ENCODE measurements at regions not wholly inside any gene's neighbourhood (a gene's known extent, or its start where the extent isn't known, plus 50 kb on each side); places are given as distances from the start of the nearest gene placed in this dataset.

DNA sequence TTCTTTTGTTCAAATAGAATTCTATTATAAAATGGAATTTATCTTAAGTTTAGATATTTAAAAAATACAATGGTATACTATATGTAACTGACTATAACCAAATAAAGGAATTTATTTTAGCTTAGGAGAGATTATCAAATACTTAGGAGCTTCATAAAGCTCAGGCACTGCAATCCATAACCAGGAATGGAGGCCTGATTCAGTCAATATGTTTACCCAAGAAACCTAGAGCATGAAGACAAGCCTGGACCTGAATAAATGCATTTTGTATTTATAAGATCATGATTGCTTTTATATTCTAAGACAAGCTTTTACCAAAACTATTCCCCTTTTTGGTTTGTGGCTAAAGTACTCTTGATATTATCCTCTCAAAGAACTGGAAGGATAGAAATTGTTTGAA, 742.6 kb downstream of the FAT4 start:
- TF ChIP-seq POLR2A (IDR thresholded peaks at IDR 0.05): no peak
- TF ChIP-seq, protein P1, sequence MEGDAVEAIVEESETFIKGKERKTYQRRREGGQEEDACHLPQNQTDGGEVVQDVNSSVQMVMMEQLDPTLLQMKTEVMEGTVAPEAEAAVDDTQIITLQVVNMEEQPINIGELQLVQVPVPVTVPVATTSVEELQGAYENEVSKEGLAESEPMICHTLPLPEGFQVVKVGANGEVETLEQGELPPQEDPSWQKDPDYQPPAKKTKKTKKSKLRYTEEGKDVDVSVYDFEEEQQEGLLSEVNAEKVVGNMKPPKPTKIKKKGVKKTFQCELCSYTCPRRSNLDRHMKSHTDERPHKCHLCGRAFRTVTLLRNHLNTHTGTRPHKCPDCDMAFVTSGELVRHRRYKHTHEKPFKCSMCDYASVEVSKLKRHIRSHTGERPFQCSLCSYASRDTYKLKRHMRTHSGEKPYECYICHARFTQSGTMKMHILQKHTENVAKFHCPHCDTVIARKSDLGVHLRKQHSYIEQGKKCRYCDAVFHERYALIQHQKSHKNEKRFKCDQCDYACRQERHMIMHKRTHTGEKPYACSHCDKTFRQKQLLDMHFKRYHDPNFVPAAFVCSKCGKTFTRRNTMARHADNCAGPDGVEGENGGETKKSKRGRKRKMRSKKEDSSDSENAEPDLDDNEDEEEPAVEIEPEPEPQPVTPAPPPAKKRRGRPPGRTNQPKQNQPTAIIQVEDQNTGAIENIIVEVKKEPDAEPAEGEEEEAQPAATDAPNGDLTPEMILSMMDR (IDR thresholded peaks at IDR 0.05): no peak
